GM23338 (cell line): ENCODE measurements at regions not wholly inside any gene's neighbourhood (a gene's known extent, or its start where the extent isn't known, plus 50 kb on each side); places are given as distances from the start of the nearest gene placed in this dataset.

Source experiments
- ATAC-seq: fragments of 200-7000 bp; cut with Tn5 transposase; 3 replicates; pipeline ENCODE4 v1.9.1; 2020
- DNase-seq: peaks from one replicate; pipeline ENCODE4 v3.0.0-alpha.2; 2015; ENCODE audit warnings: low spot score
- H2AFZ ChIP-seq: fragments of 200-600 bp; sonication (generic); 2 replicates; pipeline ENCODE4 v1.8.0; 2016; ENCODE audit warnings: antibody characterized with exemption, mild to moderate bottlenecking, moderate library complexity
- H3F3A ChIP-seq: fragments of 200-600 bp; sonication (generic); replicated peaks from 2 replicates; pipeline ENCODE4 v1.8.0; 2017; ENCODE audit warnings: antibody characterized with exemption, mixed run types, low read depth
- H3K27ac ChIP-seq: fragments of 200-600 bp; sonication (generic); 2 replicates; pipeline ENCODE4 v1.6.1; 2016; ENCODE audit warnings: low read depth
- H3K27me3 ChIP-seq: fragments of 200-600 bp; sonication (generic); 2 replicates; pipeline ENCODE4 v1.8.0; 2016; ENCODE audit warnings: mild to moderate bottlenecking, mixed run types, moderate library complexity; ENCODE audit not compliant: insufficient read depth
- H3K36me3 ChIP-seq: fragments of 200-600 bp; sonication (generic); 2 replicates; pipeline ENCODE4 v1.8.0; 2016; ENCODE audit warnings: mild to moderate bottlenecking; ENCODE audit not compliant: insufficient read depth
- H3K4me1 ChIP-seq: fragments of 200-600 bp; sonication (generic); 2 replicates; pipeline ENCODE4 v1.8.0; 2016; ENCODE audit warnings: mild to moderate bottlenecking, moderate library complexity; ENCODE audit not compliant: insufficient read depth
- H3K4me2 ChIP-seq: fragments of 200-600 bp; sonication (generic); 2 replicates; pipeline ENCODE4 v1.7.1; 2017; ENCODE audit warnings: mixed run types
- H3K4me3 ChIP-seq: fragments of 200-600 bp; sonication (generic); 2 replicates; pipeline ENCODE4 v1.6.1; 2016; ENCODE audit warnings: mixed run types
- H3K79me2 ChIP-seq: fragments of 200-600 bp; sonication (generic); replicated peaks from 2 replicates; pipeline ENCODE4 v1.8.0; 2017; ENCODE audit warnings: mild to moderate bottlenecking; ENCODE audit not compliant: insufficient read depth
- H3K9me2 ChIP-seq: fragments of 200-600 bp; sonication (generic); 2 replicates; pipeline ENCODE4 v1.8.0; 2017; ENCODE audit not compliant: insufficient read depth
- H4K20me1 ChIP-seq: fragments of 200-600 bp; sonication (generic); replicated peaks from 2 replicates; pipeline ENCODE4 v1.8.0; 2017; ENCODE audit warnings: mild to moderate bottlenecking; ENCODE audit not compliant: insufficient read depth
- H3K27ac Mint-ChIP-seq: 2 replicates; pipeline ENCODE4 v1.8.0; 2020; ENCODE audit warnings: inconsistent platforms, mild to moderate bottlenecking, moderate library complexity, mixed read lengths
- H3K27me3 Mint-ChIP-seq: 3 replicates; pipeline ENCODE4 v1.8.0; 2022; ENCODE audit warnings: low read depth, mild to moderate bottlenecking, moderate library complexity, mixed read lengths, inconsistent platforms; ENCODE audit not compliant: insufficient read depth, poor library complexity
- H3K36me3 Mint-ChIP-seq: 3 replicates; pipeline ENCODE4 v1.8.0; 2021; ENCODE audit warnings: low read depth, mild to moderate bottlenecking, inconsistent platforms, moderate library complexity, mixed read lengths
- H3K4me1 Mint-ChIP-seq: 3 replicates; pipeline ENCODE4 v1.8.0; 2020; ENCODE audit warnings: mild to moderate bottlenecking, inconsistent platforms, mixed read lengths
- H3K4me3 Mint-ChIP-seq: 3 replicates; pipeline ENCODE4 v1.8.0; 2021; ENCODE audit warnings: moderate library complexity, mild to moderate bottlenecking, inconsistent platforms, mixed read lengths
- H3K9me3 Mint-ChIP-seq: 3 replicates; pipeline ENCODE4 v1.8.0; 2020; ENCODE audit warnings: moderate library complexity, mild to moderate bottlenecking, inconsistent platforms, mixed read lengths
- CREB1 ChIP-seq: fragments of 250-450 bp; sonication (Bioruptor Pico); IDR thresholded peaks from 2 replicates; pipeline ENCODE4 v1.5.0; 2020; ENCODE audit warnings: low read depth, mild to moderate bottlenecking, moderate library complexity
- CTCF ChIP-seq, 2 experiments: fragments of 200-600 bp in 1 of 2; sonication (generic) in 1 of 2; conservative IDR thresholded peaks; 2 replicates each; pipeline versions ENCODE4 v1.5.1 to v1.6.1; 2016 to 2017; ENCODE audit warnings: antibody characterized with exemption in 2 of 2, low read depth in 2 of 2, mild to moderate bottlenecking in 2 of 2, moderate library complexity in 1 of 2
- ETS1 ChIP-seq: IDR thresholded peaks from 2 replicates; pipeline ENCODE4 v1.6.1; 2016; ENCODE audit warnings: antibody characterized with exemption
- EZH2 ChIP-seq: fragments of 200-600 bp; sonication (generic); IDR thresholded peaks from one replicate; pipeline ENCODE4 v1.8.0; 2017; ENCODE audit warnings: antibody characterized with exemption, mild to moderate bottlenecking, low read depth; ENCODE audit not compliant: unreplicated experiment
- EZH2phosphoT487 ChIP-seq: fragments of 200-600 bp; sonication (generic); IDR thresholded peaks from one replicate; pipeline ENCODE4 v1.8.1; 2018; ENCODE audit warnings: antibody characterized with exemption; ENCODE audit not compliant: unreplicated experiment
- JUNB ChIP-seq: IDR thresholded peaks from one replicate; pipeline ENCODE4 v1.6.1; 2016; ENCODE audit warnings: antibody characterized with exemption; ENCODE audit not compliant: unreplicated experiment
- POLR2AphosphoS5 ChIP-seq: IDR thresholded peaks from 2 replicates; pipeline ENCODE4 v1.6.1; 2016; ENCODE audit warnings: antibody characterized with exemption, low read depth
- ZNF114 ChIP-seq: fragments of 250-450 bp; sonication (Bioruptor Pico); IDR thresholded peaks from 2 replicates; pipeline ENCODE4 v1.5.0; 2020; ENCODE audit warnings: mild to moderate bottlenecking, moderate library complexity
- ZNF331 ChIP-seq: fragments of 250-450 bp; sonication (Bioruptor Pico); IDR thresholded peaks from 2 replicates; pipeline ENCODE4 v1.5.0; 2020; ENCODE audit warnings: low read depth, mild to moderate bottlenecking, moderate library complexity
- ZNF462 ChIP-seq: fragments of 250-450 bp; sonication (Bioruptor Pico); IDR thresholded peaks from 2 replicates; pipeline ENCODE4 v1.5.0; 2020; ENCODE audit warnings: mild to moderate bottlenecking, moderate library complexity

DNA sequence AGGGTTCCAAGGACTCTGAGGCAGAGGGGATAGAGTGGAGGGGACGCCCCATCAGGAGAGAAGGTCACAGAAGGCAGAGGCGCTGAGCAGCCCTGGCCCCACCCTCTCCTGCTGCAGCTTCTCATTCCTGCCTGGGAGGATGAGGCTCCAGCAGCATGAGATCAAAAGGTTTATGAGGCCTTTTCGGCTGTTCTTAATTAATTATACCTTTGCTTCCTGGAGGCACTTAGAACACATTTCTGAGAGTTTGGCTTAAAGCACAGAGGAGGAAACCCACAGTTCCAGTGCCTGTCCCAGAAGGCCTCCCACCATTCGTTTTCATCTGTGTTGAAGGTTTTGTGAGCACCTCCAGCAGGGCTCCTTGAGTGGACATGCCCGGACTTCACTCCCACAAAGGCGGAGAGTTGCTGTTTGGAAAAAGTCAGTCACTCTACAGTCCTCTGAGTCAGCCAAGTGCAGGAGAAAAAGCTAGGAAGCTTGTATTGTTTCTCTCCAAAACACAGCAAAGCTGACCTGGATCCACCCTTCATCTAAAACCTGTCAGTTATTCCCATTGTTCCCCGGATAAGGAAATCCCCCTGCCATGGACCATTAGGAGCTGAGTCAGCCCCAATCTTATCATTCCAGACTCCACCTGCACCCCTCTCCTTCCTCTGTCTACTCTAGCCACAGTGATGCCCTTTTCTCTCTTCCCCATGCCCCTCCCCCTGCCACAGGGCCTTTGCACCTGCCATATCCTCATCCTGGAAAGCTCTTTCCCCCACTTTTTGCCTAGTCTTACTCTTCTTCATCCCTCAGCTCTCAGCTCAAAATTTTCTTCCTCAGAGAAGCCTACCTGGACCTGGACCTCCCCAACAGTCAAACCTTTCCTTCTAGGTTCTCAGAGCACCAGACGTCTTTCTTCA is 276.8 kb downstream of the FBXW7 start:
- no peaks in the 10 kb centered on the region for H3K79me2 ChIP-seq
- H3K9me2 ChIP-seq = no peaks in the 10 kb centered on the region; the same call in 1 of the 2 replicates
- no peaks in the 10 kb centered on the region for H3F3A ChIP-seq
- no peak for TF ChIP-seq ETS1
- no peak for TF ChIP-seq POLR2AphosphoS5
- no peak for TF ChIP-seq ZNF331 (CRISPR knock-in tag)
- no peak for TF ChIP-seq CREB1
- no peak for TF ChIP-seq CTCF (conservative IDR thresholded peaks at IDR 0.05; ENCODE audit: low read depth in 2 of 2)
- TF ChIP-seq EZH2 = no peak
- TF ChIP-seq EZH2phosphoT487 = no peak
- Mint-ChIP-seq H3K27me3 (peaks cover 2% of the 10 kb centered on the region), H3K4me1 (peaks cover 2% of the 10 kb centered on the region; the same call in 2 of the 3 replicates), H3K36me3 (peaks cover 7% of the 10 kb centered on the region), H3K9me3 (peaks cover 7% of the 10 kb centered on the region), H3K27ac (peak overlapping the region; percentile 16; the same call in 1 of the 2 replicates), H3K4me3 (no peak overlapping the region)
- H2AFZ ChIP-seq = peak overlapping the region; percentile 88
- no peaks in the 10 kb centered on the region for H4K20me1 ChIP-seq
- H3K4me2 ChIP-seq = no peak overlapping the region
- H3K4me1 ChIP-seq = no peaks in the 10 kb centered on the region
- H3K27me3 ChIP-seq = no peaks in the 10 kb centered on the region
- no peak overlapping the region for H3K4me3 ChIP-seq
- DNase-seq (no peak), ATAC-seq (peak; percentile 59)
- no peak overlapping the region for H3K27ac ChIP-seq
- H3K36me3 ChIP-seq = no peaks in the 10 kb centered on the region

- H3K36me3 Mint-ChIP-seq = peaks cover 7% of the 10 kb centered on the region
- H4K20me1 ChIP-seq = no peaks in the 10 kb centered on the region
- no peaks in the 10 kb centered on the region for H3K27me3 ChIP-seq
- no peaks in the 10 kb centered on the region for H3F3A ChIP-seq
- no peak overlapping the region for H3K4me2 ChIP-seq
- no peaks in the 10 kb centered on the region for H3K4me1 ChIP-seq
- H3K36me3 ChIP-seq = no peaks in the 10 kb centered on the region
- H3K27ac Mint-ChIP-seq = no peak overlapping the region
- peaks cover 5% of the 10 kb centered on the region for H3K27me3 Mint-ChIP-seq
- H3K4me3 ChIP-seq = no peak overlapping the region
- H3K9me3 Mint-ChIP-seq = peaks cover 7% of the 10 kb centered on the region
- no peak overlapping the region for H3K4me3 Mint-ChIP-seq
- no peak overlapping the region for H3K27ac ChIP-seq
- ATAC-seq (no peak), DNase-seq (no peak)
- H3K79me2 ChIP-seq = no peaks in the 10 kb centered on the region
- H2AFZ ChIP-seq = 0 out of 2 replicates have a peak overlapping the region, but pooled peaks have one; percentile 88
- no peaks in the 10 kb centered on the region; the same call in 1 of the 2 replicates for H3K9me2 ChIP-seq
- peaks cover 2% of the 10 kb centered on the region; the same call in 2 of the 3 replicates for H3K4me1 Mint-ChIP-seq
- no peak for TF ChIP-seq ZNF462
- no peak for TF ChIP-seq JUNB
- TF ChIP-seq POLR2AphosphoS5 = no peak
- no peak for TF ChIP-seq EZH2
- TF ChIP-seq ZNF114 = no peak
- no peak for TF ChIP-seq EZH2phosphoT487
These were observed 277.5 kb downstream of the FBXW7 start for GRCh38 chr4:152258391-152258790.
